ENCODE measurements at regions not wholly inside any gene's neighbourhood (a gene's known extent, or its start where the extent isn't known, plus 50 kb on each side); places are given as distances from the start of the nearest gene placed in this dataset.

DNA sequence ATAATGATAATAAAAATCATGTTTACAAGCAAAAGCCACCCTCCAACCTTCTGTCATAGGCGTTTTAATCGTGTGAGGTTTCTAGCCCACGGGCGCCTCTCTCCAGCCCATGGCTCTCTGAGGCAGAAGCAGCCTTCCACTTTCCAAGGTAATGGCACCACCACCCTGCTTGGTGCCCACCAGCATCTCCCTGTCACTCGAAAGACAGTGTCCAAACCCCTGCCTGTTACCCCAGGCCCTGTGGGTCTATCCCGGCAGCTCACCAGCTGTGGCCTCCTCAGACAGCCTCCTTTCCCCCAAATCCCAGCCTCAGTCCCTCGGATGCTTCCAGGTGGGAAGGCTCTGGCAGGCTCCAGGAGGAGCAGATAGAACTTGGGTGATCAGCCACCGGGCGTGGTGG, 123.8 kb upstream of the LPCAT1 start:
- TF ChIP-seq, protein P1, sequence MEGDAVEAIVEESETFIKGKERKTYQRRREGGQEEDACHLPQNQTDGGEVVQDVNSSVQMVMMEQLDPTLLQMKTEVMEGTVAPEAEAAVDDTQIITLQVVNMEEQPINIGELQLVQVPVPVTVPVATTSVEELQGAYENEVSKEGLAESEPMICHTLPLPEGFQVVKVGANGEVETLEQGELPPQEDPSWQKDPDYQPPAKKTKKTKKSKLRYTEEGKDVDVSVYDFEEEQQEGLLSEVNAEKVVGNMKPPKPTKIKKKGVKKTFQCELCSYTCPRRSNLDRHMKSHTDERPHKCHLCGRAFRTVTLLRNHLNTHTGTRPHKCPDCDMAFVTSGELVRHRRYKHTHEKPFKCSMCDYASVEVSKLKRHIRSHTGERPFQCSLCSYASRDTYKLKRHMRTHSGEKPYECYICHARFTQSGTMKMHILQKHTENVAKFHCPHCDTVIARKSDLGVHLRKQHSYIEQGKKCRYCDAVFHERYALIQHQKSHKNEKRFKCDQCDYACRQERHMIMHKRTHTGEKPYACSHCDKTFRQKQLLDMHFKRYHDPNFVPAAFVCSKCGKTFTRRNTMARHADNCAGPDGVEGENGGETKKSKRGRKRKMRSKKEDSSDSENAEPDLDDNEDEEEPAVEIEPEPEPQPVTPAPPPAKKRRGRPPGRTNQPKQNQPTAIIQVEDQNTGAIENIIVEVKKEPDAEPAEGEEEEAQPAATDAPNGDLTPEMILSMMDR (conservative IDR thresholded peaks at IDR 0.05), result no peak
- no peak for TF ChIP-seq EZH2 (IDR thresholded peaks at IDR 0.05; ENCODE audit: low read depth)

Data from PC-9 (cell line).